ENCODE measurements at regions not wholly inside any gene's neighbourhood (a gene's known extent, or its start where the extent isn't known, plus 50 kb on each side); places are given as distances from the start of the nearest gene placed in this dataset.
A peak's percentile ranks its signal among the peaks of the same experiment; 100 is the strongest.

GRCh38 chr11:70580036-70580805 is 181.9 kb downstream of the CTTN start:
- TF ChIP-seq, protein P1, sequence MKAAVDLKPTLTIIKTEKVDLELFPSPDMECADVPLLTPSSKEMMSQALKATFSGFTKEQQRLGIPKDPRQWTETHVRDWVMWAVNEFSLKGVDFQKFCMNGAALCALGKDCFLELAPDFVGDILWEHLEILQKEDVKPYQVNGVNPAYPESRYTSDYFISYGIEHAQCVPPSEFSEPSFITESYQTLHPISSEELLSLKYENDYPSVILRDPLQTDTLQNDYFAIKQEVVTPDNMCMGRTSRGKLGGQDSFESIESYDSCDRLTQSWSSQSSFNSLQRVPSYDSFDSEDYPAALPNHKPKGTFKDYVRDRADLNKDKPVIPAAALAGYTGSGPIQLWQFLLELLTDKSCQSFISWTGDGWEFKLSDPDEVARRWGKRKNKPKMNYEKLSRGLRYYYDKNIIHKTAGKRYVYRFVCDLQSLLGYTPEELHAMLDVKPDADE (IDR thresholded peaks at IDR 0.05), result no peak
- TF ChIP-seq, protein P2, sequence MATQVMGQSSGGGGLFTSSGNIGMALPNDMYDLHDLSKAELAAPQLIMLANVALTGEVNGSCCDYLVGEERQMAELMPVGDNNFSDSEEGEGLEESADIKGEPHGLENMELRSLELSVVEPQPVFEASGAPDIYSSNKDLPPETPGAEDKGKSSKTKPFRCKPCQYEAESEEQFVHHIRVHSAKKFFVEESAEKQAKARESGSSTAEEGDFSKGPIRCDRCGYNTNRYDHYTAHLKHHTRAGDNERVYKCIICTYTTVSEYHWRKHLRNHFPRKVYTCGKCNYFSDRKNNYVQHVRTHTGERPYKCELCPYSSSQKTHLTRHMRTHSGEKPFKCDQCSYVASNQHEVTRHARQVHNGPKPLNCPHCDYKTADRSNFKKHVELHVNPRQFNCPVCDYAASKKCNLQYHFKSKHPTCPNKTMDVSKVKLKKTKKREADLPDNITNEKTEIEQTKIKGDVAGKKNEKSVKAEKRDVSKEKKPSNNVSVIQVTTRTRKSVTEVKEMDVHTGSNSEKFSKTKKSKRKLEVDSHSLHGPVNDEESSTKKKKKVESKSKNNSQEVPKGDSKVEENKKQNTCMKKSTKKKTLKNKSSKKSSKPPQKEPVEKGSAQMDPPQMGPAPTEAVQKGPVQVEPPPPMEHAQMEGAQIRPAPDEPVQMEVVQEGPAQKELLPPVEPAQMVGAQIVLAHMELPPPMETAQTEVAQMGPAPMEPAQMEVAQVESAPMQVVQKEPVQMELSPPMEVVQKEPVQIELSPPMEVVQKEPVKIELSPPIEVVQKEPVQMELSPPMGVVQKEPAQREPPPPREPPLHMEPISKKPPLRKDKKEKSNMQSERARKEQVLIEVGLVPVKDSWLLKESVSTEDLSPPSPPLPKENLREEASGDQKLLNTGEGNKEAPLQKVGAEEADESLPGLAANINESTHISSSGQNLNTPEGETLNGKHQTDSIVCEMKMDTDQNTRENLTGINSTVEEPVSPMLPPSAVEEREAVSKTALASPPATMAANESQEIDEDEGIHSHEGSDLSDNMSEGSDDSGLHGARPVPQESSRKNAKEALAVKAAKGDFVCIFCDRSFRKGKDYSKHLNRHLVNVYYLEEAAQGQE (IDR thresholded peaks at IDR 0.05; ENCODE audit: unreplicated experiment), result peak; percentile 81
- H3K36me3 ChIP-seq (ENCODE audit: insufficient read depth), result no peaks in the 10 kb centered on the region
- H3K27ac ChIP-seq (ENCODE audit: low read depth), result no peak overlapping the region
- H3F3A ChIP-seq (replicated peaks; ENCODE audit: low read depth), result no peaks in the 10 kb centered on the region
- peak; percentile 22; the same call in 2 of the 3 replicates for ATAC-seq
- peaks cover 3% of the 10 kb centered on the region; the same call in 1 of the 2 replicates for H4K20me1 ChIP-seq (replicated peaks; ENCODE audit: insufficient read depth)
- Mint-ChIP-seq H3K4me3 (no peak overlapping the region), H3K27ac (no peak overlapping the region), H3K27me3 (ENCODE audit: insufficient read depth, low read depth, poor library complexity) (peaks cover 14% of the 10 kb centered on the region), H3K4me1 (peaks cover 34% of the 10 kb centered on the region), H3K36me3 (ENCODE audit: low read depth) (peaks cover 3% of the 10 kb centered on the region; the same call in 2 of the 3 replicates), H3K9me3 (no peaks in the 10 kb centered on the region)
- H3K4me2 ChIP-seq, result no peak overlapping the region
- no peaks in the 10 kb centered on the region for H3K9me2 ChIP-seq (ENCODE audit: insufficient read depth)
- no peak for DNase-seq (ENCODE audit: low spot score)
- H2AFZ ChIP-seq, result no peak overlapping the region
- no peaks in the 10 kb centered on the region for H3K27me3 ChIP-seq (ENCODE audit: insufficient read depth)
- no peaks in the 10 kb centered on the region; the same call in 1 of the 2 replicates for H3K79me2 ChIP-seq (replicated peaks; ENCODE audit: insufficient read depth)
- no peak overlapping the region for H3K4me3 ChIP-seq
- H3K4me1 ChIP-seq (ENCODE audit: insufficient read depth), result no peaks in the 10 kb centered on the region

- Histone ChIP-seq H3K4me2 (no peak overlapping the region), H2AFZ (no peak overlapping the region), H4K20me1 (replicated peaks; ENCODE audit: insufficient read depth) (peaks cover 3% of the 10 kb centered on the region; the same call in 1 of the 2 replicates), H3K79me2 (replicated peaks; ENCODE audit: insufficient read depth) (no peaks in the 10 kb centered on the region; the same call in 1 of the 2 replicates), H3K27me3 (ENCODE audit: insufficient read depth) (no peaks in the 10 kb centered on the region), H3F3A (replicated peaks; ENCODE audit: low read depth) (no peaks in the 10 kb centered on the region), H3K4me3 (no peak overlapping the region), H3K36me3 (ENCODE audit: insufficient read depth) (no peaks in the 10 kb centered on the region), H3K27ac (ENCODE audit: low read depth) (no peak overlapping the region), H3K4me1 (ENCODE audit: insufficient read depth) (no peaks in the 10 kb centered on the region), H3K9me2 (ENCODE audit: insufficient read depth) (no peaks in the 10 kb centered on the region)
- Mint-ChIP-seq H3K4me1 (peaks cover 26% of the 10 kb centered on the region), H3K27ac (no peak overlapping the region), H3K9me3 (no peaks in the 10 kb centered on the region), H3K27me3 (ENCODE audit: insufficient read depth, low read depth, poor library complexity) (peaks cover 11% of the 10 kb centered on the region), H3K4me3 (no peak overlapping the region), H3K36me3 (ENCODE audit: low read depth) (peaks cover 3% of the 10 kb centered on the region; the same call in 1 of the 3 replicates)
- ATAC-seq, result no peak
- TF ChIP-seq, protein P1 (IDR thresholded peaks at IDR 0.05), result no peak
- no peak for TF ChIP-seq ZNF331 (CRISPR knock-in tag; IDR thresholded peaks at IDR 0.05; ENCODE audit: low read depth)
- no peak for TF ChIP-seq STAT1 (IDR thresholded peaks at IDR 0.05; ENCODE audit: unreplicated experiment)
- TF ChIP-seq CTCF (conservative IDR thresholded peaks at IDR 0.05; ENCODE audit: low read depth in 2 of 2), result no peak
- DNase-seq (ENCODE audit: low spot score), result no peak
Observed at GRCh38 chr11:70581991-70582885, 183.9 kb downstream of the CTTN start.

All from GM23338 (cell line).